ENCODE measurements at regions not wholly inside any gene's neighbourhood (a gene's known extent, or its start where the extent isn't known, plus 50 kb on each side); places are given as distances from the start of the nearest gene placed in this dataset.

DNA sequence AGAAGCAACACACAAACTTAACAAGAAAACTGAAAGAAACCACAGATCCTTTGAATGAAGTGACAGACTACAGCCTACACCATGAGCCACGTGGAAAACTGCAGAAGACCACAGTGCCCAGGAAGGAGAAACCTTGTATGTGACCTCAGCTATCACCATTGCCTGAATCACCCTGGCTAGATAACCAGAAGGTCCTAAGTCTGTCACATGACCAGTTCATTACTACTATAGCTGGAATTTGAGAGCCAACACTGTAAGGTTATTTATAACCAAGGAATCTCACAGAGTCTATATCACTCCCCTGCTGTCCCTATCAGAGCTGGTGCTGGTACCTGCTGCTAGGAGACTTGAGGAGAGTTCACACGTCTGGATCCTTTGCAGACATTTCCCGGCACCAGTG, 90.3 kb upstream of the FBXL17 start:
- no peak overlapping the region for H3K4me3 ChIP-seq
- H3K27ac ChIP-seq, result no peak overlapping the region
- no peaks in the 10 kb centered on the region for H3K4me1 ChIP-seq
- intact Hi-C loops (cut with DNase I), result no loop called here
- H3K36me3 ChIP-seq, result no peaks in the 10 kb centered on the region
- no peak for DNase-seq
- no peaks in the 10 kb centered on the region for H3K9me3 ChIP-seq
- TF ChIP-seq POLR2AphosphoS5 (IDR thresholded peaks at IDR 0.05), result no peak
- TF ChIP-seq, protein P1, sequence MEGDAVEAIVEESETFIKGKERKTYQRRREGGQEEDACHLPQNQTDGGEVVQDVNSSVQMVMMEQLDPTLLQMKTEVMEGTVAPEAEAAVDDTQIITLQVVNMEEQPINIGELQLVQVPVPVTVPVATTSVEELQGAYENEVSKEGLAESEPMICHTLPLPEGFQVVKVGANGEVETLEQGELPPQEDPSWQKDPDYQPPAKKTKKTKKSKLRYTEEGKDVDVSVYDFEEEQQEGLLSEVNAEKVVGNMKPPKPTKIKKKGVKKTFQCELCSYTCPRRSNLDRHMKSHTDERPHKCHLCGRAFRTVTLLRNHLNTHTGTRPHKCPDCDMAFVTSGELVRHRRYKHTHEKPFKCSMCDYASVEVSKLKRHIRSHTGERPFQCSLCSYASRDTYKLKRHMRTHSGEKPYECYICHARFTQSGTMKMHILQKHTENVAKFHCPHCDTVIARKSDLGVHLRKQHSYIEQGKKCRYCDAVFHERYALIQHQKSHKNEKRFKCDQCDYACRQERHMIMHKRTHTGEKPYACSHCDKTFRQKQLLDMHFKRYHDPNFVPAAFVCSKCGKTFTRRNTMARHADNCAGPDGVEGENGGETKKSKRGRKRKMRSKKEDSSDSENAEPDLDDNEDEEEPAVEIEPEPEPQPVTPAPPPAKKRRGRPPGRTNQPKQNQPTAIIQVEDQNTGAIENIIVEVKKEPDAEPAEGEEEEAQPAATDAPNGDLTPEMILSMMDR (IDR thresholded peaks at IDR 0.05), result no peak
- TF ChIP-seq EP300 (IDR thresholded peaks at IDR 0.05), result no peak
- no peak for TF ChIP-seq POLR2A (IDR thresholded peaks at IDR 0.05)
- WGBS, 2 donors, result 69 to 77% methylated on average over 3 of the region's 3 CpGs
- H3K27me3 ChIP-seq, result no peaks in the 10 kb centered on the region

DNA sequence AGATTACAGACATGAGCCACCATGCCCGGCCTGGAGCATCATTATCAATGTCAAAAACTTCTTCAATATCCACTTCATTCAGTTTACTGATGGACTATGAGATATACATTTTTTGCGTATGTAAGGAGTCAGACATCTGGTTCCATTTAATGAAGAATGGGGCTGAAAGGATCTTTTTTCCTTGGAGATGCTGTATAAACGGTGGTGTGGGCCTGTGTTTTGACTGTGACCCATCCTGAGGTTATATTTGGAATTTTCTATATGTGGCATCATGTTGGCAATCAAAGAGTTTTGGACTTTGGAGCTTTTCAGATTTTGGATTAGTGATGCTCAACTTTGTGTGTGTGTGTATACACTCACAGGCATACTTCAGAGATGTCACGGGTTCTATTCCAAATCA, 85.7 kb upstream of the FBXL17 start:
- no peak for TF ChIP-seq EP300 (IDR thresholded peaks at IDR 0.05)
- TF ChIP-seq, protein P1 (IDR thresholded peaks at IDR 0.05), result no peak
- no peak for TF ChIP-seq POLR2A (IDR thresholded peaks at IDR 0.05)
- no peak for TF ChIP-seq POLR2AphosphoS5 (IDR thresholded peaks at IDR 0.05)
- H3K36me3 ChIP-seq, result no peaks in the 10 kb centered on the region
- no peaks in the 10 kb centered on the region for H3K4me1 ChIP-seq
- 82 to 83% methylated on average over 4 of the region's 4 CpGs for WGBS, 2 donors
- H3K27ac ChIP-seq, result no peak overlapping the region
- H3K9me3 ChIP-seq, result no peaks in the 10 kb centered on the region
- no peaks in the 10 kb centered on the region for H3K27me3 ChIP-seq
- intact Hi-C loops (cut with DNase I), result no loop called here
- H3K4me3 ChIP-seq, result no peak overlapping the region
- no peak for DNase-seq

GRCh38 chr5:108461628-108462367, 79.9 kb upstream of the FBXL17 start:
- DNase-seq, result no peak
- intact Hi-C loops (cut with DNase I), result no loop called here
- no peak overlapping the region for H3K27ac ChIP-seq
- 56 to 75% methylated on average over 1 of the region's 1 CpG for WGBS, 2 donors
- H3K36me3 ChIP-seq, result no peaks in the 10 kb centered on the region
- no peak overlapping the region for H3K4me3 ChIP-seq
- no peaks in the 10 kb centered on the region for H3K4me1 ChIP-seq
- TF ChIP-seq POLR2AphosphoS5 (IDR thresholded peaks at IDR 0.05), result no peak
- TF ChIP-seq POLR2A (IDR thresholded peaks at IDR 0.05), result no peak
- TF ChIP-seq, protein P1 (IDR thresholded peaks at IDR 0.05), result no peak
- no peak for TF ChIP-seq EP300 (IDR thresholded peaks at IDR 0.05)
- H3K27me3 ChIP-seq, result no peaks in the 10 kb centered on the region
- H3K9me3 ChIP-seq, result no peaks in the 10 kb centered on the region

- intact Hi-C loops (cut with DNase I), result no loop called here
- no peak for DNase-seq
- no peaks in the 10 kb centered on the region for H3K36me3 ChIP-seq
These were observed 77.9 kb upstream of the FBXL17 start for GRCh38 chr5:108459769-108460168.

More at GRCh38 chr5:108459769-108460168, 77.9 kb upstream of the FBXL17 start:
- WGBS, 2 donors, result 75% methylated on average over 2 of the region's 2 CpGs
- Histone ChIP-seq H3K9me3 (no peaks in the 10 kb centered on the region), H3K4me1 (no peaks in the 10 kb centered on the region), H3K27ac (no peak overlapping the region), H3K27me3 (no peaks in the 10 kb centered on the region), H3K4me3 (no peak overlapping the region)
- TF ChIP-seq POLR2AphosphoS5 (IDR thresholded peaks at IDR 0.05) (no peak), EP300 (IDR thresholded peaks at IDR 0.05) (no peak), POLR2A (IDR thresholded peaks at IDR 0.05) (no peak)
- TF ChIP-seq, protein P1 (IDR thresholded peaks at IDR 0.05), result no peak
